Progenitor cell of endocrine pancreas (in vitro differentiated cells): ENCODE measurements at regions not wholly inside any gene's neighbourhood (a gene's known extent, or its start where the extent isn't known, plus 50 kb on each side); places are given as distances from the start of the nearest gene placed in this dataset.

Experiments
- DNase-seq: peaks from one replicate; pipeline ENCODE4 v3.0.0; 2021; ENCODE audit warnings: low spot score; ENCODE audit not compliant: unreplicated experiment
- H3K27ac Mint-ChIP-seq: 2 replicates; pipeline ENCODE4 v1.8.0; 2021; ENCODE audit warnings: mild to moderate bottlenecking, moderate library complexity, mixed read lengths
- H3K27me3 Mint-ChIP-seq: 2 replicates; pipeline ENCODE4 v1.8.0; 2021; ENCODE audit warnings: mixed read lengths
- H3K36me3 Mint-ChIP-seq: 2 replicates; pipeline ENCODE4 v1.8.0; 2022; ENCODE audit warnings: mixed read lengths; ENCODE audit not compliant: insufficient read depth
- H3K4me1 Mint-ChIP-seq: 2 replicates; pipeline ENCODE4 v1.8.0; 2021; ENCODE audit warnings: low read depth, mixed read lengths
- H3K4me3 Mint-ChIP-seq: 2 replicates; pipeline ENCODE4 v1.8.0; 2021; ENCODE audit warnings: low read depth, mild to moderate bottlenecking, moderate library complexity, mixed read lengths
- H3K9me3 Mint-ChIP-seq: 2 replicates; pipeline ENCODE4 v1.8.0; 2021; ENCODE audit warnings: low read depth, mixed read lengths
- CTCF ChIP-seq: fragments of 200-600 bp; sonication (generic); IDR thresholded peaks from one replicate; pipeline ENCODE4 v1.5.0; 2021; ENCODE audit warnings: antibody characterized with exemption, mild to moderate bottlenecking; ENCODE audit not compliant: unreplicated experiment

GRCh38 chr9:82073551-82074543 lies 85.3 kb downstream of the SPATA31D1 start:
- no peak for TF ChIP-seq CTCF
- no peak for DNase-seq
- H3K9me3 Mint-ChIP-seq: no peaks in the 10 kb centered on the region
- H3K27me3 Mint-ChIP-seq: no peaks in the 10 kb centered on the region
- no peak overlapping the region for H3K4me3 Mint-ChIP-seq
- H3K36me3 Mint-ChIP-seq: no peaks in the 10 kb centered on the region
- H3K4me1 Mint-ChIP-seq: peaks cover 1% of the 10 kb centered on the region
- H3K27ac Mint-ChIP-seq: no peak overlapping the region

GRCh38 chr9:82080265-82080664 lies 91.7 kb downstream of the SPATA31D1 start:
- Mint-ChIP-seq H3K9me3 (no peaks in the 10 kb centered on the region), H3K36me3 (no peaks in the 10 kb centered on the region), H3K27me3 (no peaks in the 10 kb centered on the region), H3K27ac (no peak overlapping the region), H3K4me1 (peaks cover 6% of the 10 kb centered on the region), H3K4me3 (no peak overlapping the region)
- DNase-seq: no peak
- TF ChIP-seq CTCF: no peak

- Mint-ChIP-seq H3K4me1 (peaks cover 6% of the 10 kb centered on the region), H3K36me3 (no peaks in the 10 kb centered on the region), H3K9me3 (no peaks in the 10 kb centered on the region), H3K27me3 (peaks cover 4% of the 10 kb centered on the region), H3K4me3 (no peak overlapping the region), H3K27ac (no peak overlapping the region)
- TF ChIP-seq CTCF: no peak
- no peak for DNase-seq
These were observed 92.9 kb downstream of the SPATA31D1 start for GRCh38 chr9:82081496-82081895.

- Mint-ChIP-seq H3K4me3 (no peak overlapping the region), H3K27me3 (peaks cover 10% of the 10 kb centered on the region), H3K9me3 (no peaks in the 10 kb centered on the region), H3K36me3 (no peaks in the 10 kb centered on the region), H3K27ac (no peak overlapping the region), H3K4me1 (peaks cover 6% of the 10 kb centered on the region)
- no peak for DNase-seq
- TF ChIP-seq CTCF: no peak
These were observed 94.0 kb downstream of the SPATA31D1 start for GRCh38 chr9:82082563-82082962.

GRCh38 chr9:82088591-82088990 lies 100.0 kb downstream of the SPATA31D1 start:
- TF ChIP-seq CTCF: no peak
- H3K4me1 Mint-ChIP-seq: peaks cover 7% of the 10 kb centered on the region

More at GRCh38 chr9:82088591-82088990, 100.0 kb downstream of the SPATA31D1 start:
- Mint-ChIP-seq H3K27me3 (peaks cover 12% of the 10 kb centered on the region), H3K4me3 (no peak overlapping the region), H3K36me3 (no peaks in the 10 kb centered on the region), H3K27ac (no peak overlapping the region), H3K9me3 (no peaks in the 10 kb centered on the region)
- DNase-seq: no peak
